ENCODE measurements at regions not wholly inside any gene's neighbourhood (a gene's known extent, or its start where the extent isn't known, plus 50 kb on each side); places are given as distances from the start of the nearest gene placed in this dataset.
"Not testable (repeated sequence)": the region's sequence is repeated elsewhere in the genome, so short reads cannot be mapped to it uniquely, and the experiment has no call there.

GRCh38 chr2:17057109-17058017, 391.7 kb upstream of the CYRIA start:
- no peak for DNase-seq

DNA sequence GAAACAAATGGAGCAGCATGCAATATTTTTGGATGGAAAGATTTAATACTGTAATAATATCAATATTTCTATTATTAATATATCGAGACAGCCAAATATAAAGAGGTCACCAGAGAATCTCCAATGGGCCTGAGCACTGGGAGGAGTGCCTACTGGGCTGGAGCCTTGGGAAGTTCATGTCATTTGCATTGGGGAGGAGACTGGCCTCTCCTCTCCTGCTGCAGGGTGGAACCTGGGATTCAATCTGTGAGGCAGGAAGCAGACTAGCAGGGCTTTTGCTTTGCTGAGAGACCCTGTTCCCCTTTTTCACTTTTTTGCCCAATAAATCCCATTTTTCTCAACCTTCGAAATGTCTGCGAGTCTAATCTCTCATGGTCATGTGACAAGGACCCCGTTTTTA, 390.6 kb upstream of the CYRIA start:
- DNase-seq = no peak

GRCh38 chr2:17052001-17052400, 386.4 kb upstream of the CYRIA start:
- no peak for DNase-seq

DNA sequence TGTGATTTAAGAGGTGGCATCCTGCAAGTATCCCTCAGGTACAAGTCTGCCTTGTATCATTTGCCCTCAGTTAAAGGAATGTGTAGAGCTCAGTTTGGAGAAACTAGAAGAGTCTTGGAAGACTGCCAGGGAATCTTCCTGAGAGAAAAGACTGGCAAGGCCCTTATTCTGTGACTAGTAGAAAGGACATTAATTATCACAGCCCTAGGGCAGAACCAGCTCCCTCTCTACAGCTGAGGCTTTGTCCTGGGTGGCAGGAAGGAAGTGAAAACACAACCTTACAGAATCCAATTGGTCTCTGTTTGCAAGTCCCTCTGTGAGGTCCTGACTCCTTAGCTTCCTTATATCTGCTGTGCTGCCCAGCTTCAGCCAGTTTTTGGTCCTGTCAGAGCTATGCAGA, 385.9 kb upstream of the CYRIA start:
- DNase-seq = no peak

- no peak for DNase-seq
Observed at GRCh38 chr2:17043173-17043572, 377.5 kb upstream of the CYRIA start.

DNA sequence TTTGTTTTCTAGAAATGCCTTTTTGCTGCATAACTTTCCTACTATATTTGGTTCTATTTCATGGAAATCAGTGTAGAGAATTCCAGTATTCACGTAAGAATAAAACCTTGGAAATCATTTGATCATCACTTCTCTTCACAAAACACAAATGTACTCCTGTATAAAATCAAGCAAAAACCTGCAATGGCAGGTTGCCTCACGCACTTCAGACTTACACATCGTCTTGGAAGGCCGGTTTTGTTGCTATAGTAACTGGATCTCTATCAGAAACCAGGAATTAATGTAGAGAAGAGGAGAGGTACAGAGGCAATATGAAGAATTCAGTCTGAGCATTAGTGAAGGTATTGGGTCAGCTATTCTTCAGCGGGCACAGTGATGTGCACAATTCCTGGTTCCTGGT, 370.7 kb upstream of the CYRIA start:
- no peak for DNase-seq

- DNase-seq = no peak
Observed at GRCh38 chr2:17035010-17035409, 369.4 kb upstream of the CYRIA start.

DNA sequence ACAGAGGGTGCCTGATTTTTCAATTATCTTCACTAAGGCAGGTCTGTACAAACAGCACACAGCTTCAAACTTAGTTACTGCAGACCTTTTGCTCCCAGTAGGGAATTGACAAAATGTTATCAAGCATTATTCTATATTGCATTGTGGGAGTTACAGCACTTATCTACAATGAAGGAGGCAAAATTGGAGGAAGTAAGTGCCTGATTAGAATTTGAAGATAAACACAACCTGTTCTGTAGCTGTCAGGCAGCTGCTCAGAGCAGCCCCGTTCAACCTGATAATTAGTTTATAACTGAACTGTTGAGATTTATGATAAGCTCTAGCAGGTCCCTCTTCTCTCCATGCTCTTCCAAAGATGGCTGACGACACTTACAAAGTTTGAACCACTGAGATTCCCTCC, 364.4 kb upstream of the CYRIA start:
- DNase-seq = no peak

DNA sequence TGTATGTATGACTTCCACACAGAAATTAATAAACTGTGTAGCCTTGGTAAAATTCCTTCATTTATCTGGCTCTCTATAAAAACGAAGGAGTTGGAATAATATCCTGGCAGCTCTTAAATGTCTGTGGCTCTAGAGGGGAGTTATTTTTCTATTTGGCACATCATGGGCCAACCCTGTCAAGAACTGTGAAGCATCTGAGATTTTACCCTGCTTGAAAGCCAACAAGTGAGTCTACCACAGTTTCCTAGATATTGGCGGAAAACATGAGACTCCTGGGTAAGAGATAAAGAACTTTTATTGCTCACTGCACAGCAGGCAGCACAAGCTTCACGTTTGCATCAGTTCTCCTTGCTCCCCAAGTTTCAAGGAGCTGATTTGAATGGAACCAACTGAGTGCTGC, 346.7 kb upstream of the CYRIA start:
- no peak for DNase-seq

GRCh38 chr2:17010104-17010503, 344.5 kb upstream of the CYRIA start:
- DNase-seq = no peak

- DNase-seq = no peak
Observed at GRCh38 chr2:17000184-17000482, 334.5 kb upstream of the CYRIA start.

DNA sequence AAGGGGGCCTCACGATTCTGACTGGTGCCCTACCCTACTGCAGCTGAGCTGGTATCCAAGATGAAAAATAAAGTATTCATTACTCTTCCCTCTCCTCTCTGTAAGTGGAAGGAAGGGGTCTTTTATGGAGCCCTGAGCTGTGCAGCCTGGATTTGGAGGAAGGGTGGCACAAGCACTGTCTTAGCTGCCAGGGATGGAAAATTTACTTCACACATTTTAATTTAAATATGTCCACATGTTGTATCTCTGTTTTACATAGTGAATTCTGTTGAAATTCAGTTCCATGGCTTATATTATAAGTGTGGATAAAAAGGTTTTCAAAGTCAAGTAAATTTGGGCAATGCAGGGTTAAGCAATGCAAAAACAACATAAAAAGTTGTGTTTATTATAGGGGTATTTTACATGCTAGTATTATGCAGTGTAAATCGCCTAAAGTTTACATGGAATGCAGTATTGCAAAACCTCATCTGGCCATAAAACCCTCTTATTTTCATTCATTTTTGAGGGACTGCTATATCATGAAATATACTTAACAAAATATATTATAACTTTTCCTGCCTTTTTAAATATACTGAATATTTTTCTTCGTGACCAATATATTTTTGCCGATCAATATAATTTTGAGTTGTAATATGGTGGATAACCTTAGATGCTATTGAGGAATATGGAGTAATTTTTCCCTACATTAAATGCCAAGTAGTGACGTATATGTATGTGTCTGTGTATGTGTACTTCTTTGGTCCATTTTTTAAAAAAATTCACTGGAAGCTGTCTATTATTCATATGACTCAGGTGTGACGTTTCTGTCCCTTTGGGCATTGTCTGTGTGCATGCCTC, 333.9 kb upstream of the CYRIA start:
- no peak for DNase-seq

DNA sequence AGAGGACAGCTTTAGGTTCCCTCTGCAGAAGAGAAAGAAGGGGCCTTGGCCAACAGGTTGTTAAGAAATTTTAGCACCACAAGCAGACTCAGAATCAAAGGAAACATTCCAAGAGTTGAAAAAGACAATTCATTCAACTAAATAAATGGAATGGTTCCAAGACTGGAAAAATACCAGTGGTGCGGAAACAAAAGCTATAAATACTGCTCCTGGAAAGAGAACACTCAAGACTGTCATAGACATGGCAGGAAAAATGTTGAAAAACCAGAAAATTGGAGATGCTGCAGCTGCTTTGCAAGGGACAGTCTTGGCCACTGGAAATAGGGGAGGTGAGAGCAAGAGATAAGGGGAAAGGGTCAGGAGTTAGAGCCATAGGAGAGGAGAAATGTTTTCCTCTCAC, 312.7 kb upstream of the CYRIA start:
- DNase-seq = no peak

DNA sequence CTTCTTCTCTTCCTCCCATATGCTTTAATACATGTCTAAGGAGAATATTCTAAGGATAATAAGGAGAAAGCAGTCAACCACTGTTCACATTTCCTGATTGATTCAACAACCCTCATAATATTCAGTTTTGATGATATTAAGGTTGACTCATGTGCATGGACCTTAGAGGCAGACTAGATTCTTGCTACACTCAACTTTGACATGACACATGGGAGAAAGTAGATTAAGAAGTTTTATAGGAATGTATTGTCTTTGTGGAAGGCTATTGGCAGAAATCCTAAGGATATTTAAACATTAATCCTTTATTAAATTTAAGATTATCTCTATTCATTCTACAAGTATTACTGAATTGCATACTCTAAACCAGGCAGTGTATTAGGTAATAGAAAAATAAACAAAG, 309.1 kb upstream of the CYRIA start:
- DNase-seq = no peak

- DNase-seq = no peak
Observed at GRCh38 chr2:16973586-16974286, 308.1 kb upstream of the CYRIA start.

- DNase-seq = no peak
Observed at GRCh38 chr2:16972276-16972675, 306.6 kb upstream of the CYRIA start.

GRCh38 chr2:16971722-16972234, 306.1 kb upstream of the CYRIA start:
- no peak for DNase-seq

DNA sequence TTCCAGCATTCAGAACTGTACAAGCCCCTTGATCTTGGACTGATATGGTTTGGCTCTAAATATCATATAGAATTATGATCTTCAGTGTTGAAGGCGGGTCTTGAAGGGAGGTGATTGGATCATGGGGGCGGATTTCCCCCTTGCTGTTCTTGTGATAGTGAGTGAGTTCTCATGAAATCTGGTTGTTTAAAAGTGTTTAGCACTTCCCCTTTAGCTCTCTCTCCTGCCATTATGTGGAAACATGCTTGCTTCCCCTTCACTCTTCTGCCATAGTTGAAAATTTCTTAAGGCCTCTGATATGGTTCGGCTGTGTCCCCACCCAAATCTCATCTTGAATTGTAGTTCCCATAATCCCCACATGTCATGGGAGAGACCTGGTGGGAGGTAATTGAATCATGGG, 305.3 kb upstream of the CYRIA start:
- DNase-seq = not testable (repeated sequence)

- DNase-seq = no peak
Observed at GRCh38 chr2:16962505-16962904, 296.9 kb upstream of the CYRIA start.

DNA sequence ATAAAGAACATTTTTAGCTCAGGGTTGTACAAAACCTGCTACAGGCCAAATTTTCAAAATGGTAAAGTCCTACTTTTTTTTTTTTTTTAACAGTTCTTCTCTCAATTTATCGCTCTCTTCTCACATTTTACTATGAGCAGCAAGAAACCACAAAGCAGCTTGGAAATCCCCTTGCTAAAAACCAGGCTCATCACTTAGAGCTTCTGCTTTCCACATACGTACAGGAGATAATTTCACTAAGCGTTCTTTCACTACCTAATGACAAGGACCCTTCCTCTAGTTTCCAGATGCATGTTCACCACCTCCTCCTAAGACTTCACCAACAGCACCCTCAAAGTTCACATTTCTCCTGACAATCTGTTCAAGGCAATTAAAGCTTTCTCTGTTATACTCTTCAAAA, 294.9 kb upstream of the CYRIA start:
- no peak for DNase-seq

DNA sequence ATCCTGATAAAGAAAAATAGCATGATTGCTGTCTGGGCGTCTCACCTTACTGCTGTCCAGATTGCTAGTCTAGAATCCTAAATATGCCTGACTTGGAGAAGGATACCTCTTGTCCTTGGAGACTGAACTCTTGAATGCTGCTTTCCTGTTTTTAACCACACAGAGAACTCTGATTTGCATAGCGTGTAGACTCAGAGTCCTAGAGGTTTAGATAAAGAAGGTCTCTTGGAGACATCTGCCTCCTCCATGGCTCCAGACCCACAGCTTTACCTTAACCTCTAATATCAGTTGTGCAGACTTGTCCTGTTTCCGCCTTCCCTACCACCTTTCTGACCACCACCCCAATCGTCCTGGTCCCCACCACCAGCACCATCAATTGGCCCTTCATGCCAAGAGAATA, 292.6 kb upstream of the CYRIA start:
- DNase-seq = no peak

- DNase-seq = no peak
Observed at GRCh38 chr2:16952805-16953204, 287.2 kb upstream of the CYRIA start.

GRCh38 chr2:16952368-16952767, 286.7 kb upstream of the CYRIA start:
- DNase-seq = no peak

DNA sequence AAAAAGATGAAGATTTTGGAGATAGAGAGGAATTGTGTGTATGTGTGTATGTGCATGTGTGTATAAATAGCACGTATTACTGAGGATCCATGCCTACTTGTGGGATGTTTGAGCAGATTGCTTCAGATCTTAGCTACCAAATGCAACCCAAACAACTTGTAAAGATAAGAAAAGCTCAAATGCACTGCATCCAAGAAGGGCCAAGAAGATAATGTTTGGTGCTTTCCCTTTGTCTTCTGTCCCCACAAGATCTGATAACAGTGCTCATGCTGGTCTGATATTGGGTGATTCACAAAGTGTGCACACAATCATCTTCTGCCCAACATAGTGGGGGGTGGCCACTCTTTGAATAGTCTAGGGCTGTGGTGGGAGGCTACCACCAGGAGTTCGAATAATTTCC, 284.8 kb upstream of the CYRIA start:
- DNase-seq = no peak
